GM12892 (cell line): ENCODE measurements at regions not wholly inside any gene's neighbourhood (a gene's known extent, or its start where the extent isn't known, plus 50 kb on each side); places are given as distances from the start of the nearest gene placed in this dataset.

Experiments used
- DNase-seq: peaks from one replicate; pipeline ENCODE4 v3.0.0; 2011; ENCODE audit not compliant: insufficient read length
- FAIRE-seq: peaks from 2 replicates; lab custom pipeline; 2011; peaks lifted over from hg19 to GRCh38; lab: Jason Lieb, UNC
- POLR2A ChIP-seq: IDR thresholded peaks from 2 replicates; pipeline ENCODE4 v1.6.1; 2011; ENCODE audit warnings: low read depth, low read length, control low read depth
- POLR2AphosphoS5 ChIP-seq: IDR thresholded peaks from 2 replicates; pipeline ENCODE4 v1.6.1; 2011; ENCODE audit warnings: low read depth, low read length, control low read depth
- TAF1 ChIP-seq: IDR thresholded peaks from 2 replicates; pipeline ENCODE4 v1.6.1; 2011; ENCODE audit warnings: low read depth, mild to moderate bottlenecking, control low read depth, low read length, borderline replicate concordance

DNA sequence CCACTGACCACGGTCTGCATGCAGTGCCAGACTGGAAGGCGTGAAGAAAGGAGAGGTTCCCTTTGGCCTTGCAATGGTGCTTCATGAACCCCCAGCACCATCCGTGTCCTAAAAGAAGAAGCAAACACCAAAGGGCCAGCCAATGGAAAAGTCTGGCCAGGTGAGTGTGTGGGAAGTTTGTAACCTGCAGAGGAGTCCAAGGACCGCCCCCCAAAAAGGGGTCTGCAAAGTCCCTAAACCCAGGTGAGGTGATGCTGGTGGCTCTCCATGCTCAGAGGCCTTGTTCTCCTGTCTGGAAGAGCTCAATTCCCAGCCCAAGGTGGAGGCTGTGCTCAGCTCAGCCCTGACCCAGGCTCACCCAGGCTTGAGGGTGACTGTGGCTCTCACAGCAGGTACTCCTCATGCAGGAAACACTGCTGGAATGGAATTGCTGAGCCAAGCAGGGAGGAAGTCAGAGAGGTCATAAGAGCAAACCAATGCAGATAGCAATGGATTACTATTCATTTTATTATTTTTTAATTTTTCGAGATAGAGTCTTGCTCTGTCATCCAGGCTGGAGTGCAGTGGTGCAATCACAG lies 52.4 kb upstream of the NANOS1 start:
- no peak for FAIRE-seq
- TF ChIP-seq POLR2AphosphoS5 (no peak), POLR2A (no peak)
- DNase-seq: no peak

DNA sequence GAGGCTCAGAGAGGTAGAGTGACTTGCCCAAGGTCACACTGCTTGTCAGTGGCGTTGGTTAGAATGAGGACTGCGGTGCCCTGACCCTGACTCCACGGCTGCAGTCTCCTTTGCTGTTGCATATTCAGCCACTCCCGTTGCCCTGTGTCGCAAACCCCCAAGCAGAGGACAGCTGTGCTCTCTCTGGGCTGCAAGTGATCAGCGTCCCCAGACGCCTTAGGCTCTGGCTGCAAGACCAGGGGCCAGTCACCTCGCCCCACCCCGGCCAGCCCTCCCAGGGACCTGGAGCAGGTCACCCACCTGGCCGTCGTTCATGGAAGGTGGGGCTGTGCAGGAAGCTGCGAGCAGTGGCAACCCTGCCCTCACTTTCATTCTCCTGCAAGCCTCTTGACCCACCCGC lies 51.7 kb upstream of the NANOS1 start:
- DNase-seq (no peak), FAIRE-seq (no peak)
- TF ChIP-seq POLR2A (no peak), POLR2AphosphoS5 (no peak), TAF1 (no peak)

DNA sequence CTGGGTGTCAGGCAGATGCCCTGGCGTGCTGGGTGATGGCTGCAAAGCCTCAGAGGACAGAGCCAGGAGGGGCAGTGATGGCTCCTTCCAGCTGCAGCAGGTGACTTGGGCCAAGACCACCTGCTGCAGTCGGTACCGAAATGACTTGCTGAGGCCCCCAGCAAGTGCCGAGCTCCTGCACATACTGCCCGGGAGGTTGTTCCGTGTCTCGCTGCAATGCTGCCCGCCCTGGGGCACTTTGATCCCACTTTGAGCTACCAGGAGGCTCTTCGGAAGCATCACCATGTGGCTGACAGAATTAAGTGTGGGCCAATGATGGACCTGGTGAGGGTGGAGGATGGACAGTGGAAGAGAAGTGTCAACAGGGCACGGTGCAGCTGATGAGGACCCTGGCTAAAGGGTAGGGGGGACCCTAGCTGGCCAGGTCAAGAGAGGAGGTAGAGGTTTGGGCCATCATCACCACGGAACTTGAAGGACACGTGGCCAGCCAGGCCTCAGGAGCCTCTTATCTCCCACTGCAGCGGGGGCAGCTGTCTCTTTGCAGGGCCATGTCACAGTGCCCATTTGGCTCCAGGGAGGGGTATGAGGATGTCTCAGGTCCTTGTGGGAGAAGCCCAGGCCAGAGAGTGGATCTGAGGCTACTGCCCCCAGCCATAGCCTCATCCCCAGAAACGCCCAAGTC lies 51.1 kb upstream of the NANOS1 start:
- no peak for TF ChIP-seq TAF1
- no peak for TF ChIP-seq POLR2A
- no peak for TF ChIP-seq POLR2AphosphoS5
- no peak for FAIRE-seq
- DNase-seq: no peak

DNA sequence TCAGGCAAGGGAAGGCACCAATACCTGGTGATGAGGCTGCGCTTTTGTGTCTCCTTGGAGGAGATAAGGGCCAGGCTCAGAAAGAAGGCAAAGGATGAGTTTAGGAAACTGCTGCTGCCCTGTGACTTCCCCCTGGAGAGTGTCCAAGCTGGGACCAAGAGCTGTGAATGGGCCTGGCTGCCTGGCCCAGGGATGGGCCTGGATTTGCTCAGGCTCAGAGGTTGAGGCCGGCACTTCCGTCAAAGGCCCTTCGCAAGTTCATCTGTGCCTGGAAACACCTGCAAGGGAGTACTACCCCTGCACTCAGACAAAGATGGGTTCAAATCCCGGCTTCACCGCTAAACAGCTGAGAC lies 50.5 kb upstream of the NANOS1 start:
- no peak for FAIRE-seq

DNA sequence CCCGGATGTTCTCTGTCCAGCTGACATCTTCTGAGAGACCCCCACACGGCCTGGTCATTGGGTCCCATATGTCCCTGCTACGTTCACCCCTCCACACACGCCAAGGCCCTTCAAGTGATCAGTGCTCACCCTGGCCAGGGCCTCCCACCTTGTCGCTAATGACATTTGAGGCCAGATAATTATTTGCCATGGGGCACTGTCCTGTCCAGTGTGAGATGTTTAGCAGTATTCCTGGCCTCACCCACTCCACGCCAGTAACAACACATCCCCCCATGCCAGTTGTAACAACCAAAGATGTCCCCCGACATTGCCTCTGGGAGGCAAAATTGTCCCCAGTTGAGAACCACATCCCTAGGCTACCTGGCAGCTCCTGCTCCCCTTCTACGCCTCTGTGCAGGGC lies 49.9 kb upstream of the NANOS1 start:
- FAIRE-seq: no peak
- no peak for DNase-seq
- TF ChIP-seq POLR2A (no peak), POLR2AphosphoS5 (no peak), TAF1 (no peak)

More for the DNA sequence above, 50.5 kb upstream of the NANOS1 start:
- DNase-seq: no peak
- no peak for TF ChIP-seq TAF1
- TF ChIP-seq POLR2AphosphoS5: no peak
- TF ChIP-seq POLR2A: no peak
